Loucy (cell line): ENCODE measurements at regions not wholly inside any gene's neighbourhood (a gene's known extent, or its start where the extent isn't known, plus 50 kb on each side); places are given as distances from the start of the nearest gene placed in this dataset.

Experiments used
- CTCF ChIP-seq: fragments of 200-600 bp; sonication (generic); conservative IDR thresholded peaks from 2 replicates; pipeline ENCODE4 v1.5.1; 2014; ENCODE audit warnings: mild to moderate bottlenecking, antibody characterized with exemption, low read length
- EZH2phosphoT487 ChIP-seq: fragments of 200-600 bp; IDR thresholded peaks from 2 replicates; pipeline ENCODE4 v1.6.1; 2018; ENCODE audit warnings: antibody characterized with exemption, mild to moderate bottlenecking, moderate library complexity, borderline replicate concordance

DNA sequence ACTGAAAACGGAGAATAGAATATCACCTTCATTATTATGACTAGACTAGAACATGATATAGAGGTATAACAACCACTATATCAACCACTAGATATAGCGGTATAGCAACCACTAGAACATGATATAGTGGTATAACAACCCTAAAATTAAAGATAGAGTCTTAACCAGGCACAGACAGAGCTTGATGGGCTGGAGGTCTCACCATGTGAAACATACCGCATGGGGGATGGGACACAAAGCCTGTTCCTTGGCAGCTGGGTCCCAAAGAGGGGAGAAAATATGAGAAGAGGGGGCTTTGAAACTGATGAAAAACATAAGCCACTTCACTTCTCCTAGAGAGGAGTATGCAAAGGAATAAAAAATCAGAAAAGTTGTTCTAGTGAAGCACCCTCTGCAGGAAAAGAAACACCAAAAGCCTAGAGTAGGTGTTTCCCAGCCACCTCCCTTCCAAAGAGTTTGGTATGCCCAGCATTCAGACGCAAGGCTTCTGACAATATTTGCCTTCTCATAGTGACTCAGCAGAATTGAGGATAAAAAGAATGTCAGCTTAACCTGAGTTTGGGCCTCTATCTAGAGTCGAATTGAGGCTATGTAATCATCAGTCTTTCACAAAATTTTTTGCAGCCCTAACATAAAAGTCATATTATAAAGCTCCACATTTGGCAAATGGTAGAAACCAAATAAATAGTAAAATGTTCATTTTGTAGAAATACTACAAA is 316.4 kb downstream of the NOVA1 start:
- TF ChIP-seq EZH2phosphoT487 (no peak), CTCF (no peak)
